Muscle layer of duodenum (tissue), 2 donors: ENCODE measurements at regions not wholly inside any gene's neighbourhood (a gene's known extent, or its start where the extent isn't known, plus 50 kb on each side); places are given as distances from the start of the nearest gene placed in this dataset.

Source experiments
- H3K27ac ChIP-seq: one replicate; pipeline ENCODE4 v1.7.0; 2013; ENCODE audit warnings: mild to moderate bottlenecking, low read length
- H3K27me3 ChIP-seq: one replicate; pipeline ENCODE4 v1.7.0; 2013; ENCODE audit warnings: low read depth, mild to moderate bottlenecking, control low read depth, low read length
- H3K36me3 ChIP-seq, 2 donors: one replicate each; pipeline ENCODE4 v1.7.0; 2013; ENCODE audit warnings: low read length in 2 of 2, control low read depth in 1 of 2, mild to moderate bottlenecking in 1 of 2; ENCODE audit not compliant: insufficient read depth in 2 of 2, control insufficient read depth in 1 of 2
- H3K4me1 ChIP-seq, 2 donors: one replicate each; pipeline ENCODE4 v1.7.0; 2013; ENCODE audit warnings: low read length in 2 of 2, mild to moderate bottlenecking in 2 of 2, control low read depth in 1 of 2, moderate library complexity in 1 of 2; ENCODE audit not compliant: insufficient read depth in 2 of 2, control insufficient read depth in 1 of 2
- H3K4me3 ChIP-seq, 2 donors: one replicate each; pipeline ENCODE4 v1.7.0; 2013; ENCODE audit warnings: low read length in 2 of 2, low read depth in 1 of 2, mild to moderate bottlenecking in 1 of 2
- H3K9me3 ChIP-seq, 2 donors: one replicate each; pipeline ENCODE4 v1.7.0; 2013; ENCODE audit warnings: low read length in 2 of 2, control low read depth in 1 of 2, mild to moderate bottlenecking in 1 of 2; ENCODE audit not compliant: control insufficient read depth in 1 of 2
- donor health status: healthy.

- no peaks in the 10 kb centered on the region for H3K36me3 ChIP-seq
- H3K9me3 ChIP-seq = peaks cover 0 to 4% of the 10 kb centered on the region in 2 donors
- no peak overlapping the region for H3K27ac ChIP-seq
- no peaks in the 10 kb centered on the region for H3K4me1 ChIP-seq
- H3K27me3 ChIP-seq = no peaks in the 10 kb centered on the region
- no peak overlapping the region for H3K4me3 ChIP-seq
Measured at GRCh38 chr10:9986786-9987185, 1030.9 kb upstream of the CELF2 start.

- Histone ChIP-seq H3K36me3 (no peaks in the 10 kb centered on the region), H3K4me3 (no peak overlapping the region), H3K4me1 (no peaks in the 10 kb centered on the region), H3K27ac (no peak overlapping the region), H3K27me3 (no peaks in the 10 kb centered on the region), H3K9me3 (peaks cover 0 to 4% of the 10 kb centered on the region in 2 donors)
Measured at GRCh38 chr10:9987197-9987596, 1030.5 kb upstream of the CELF2 start.

GRCh38 chr10:9992661-9993060, 1025.0 kb upstream of the CELF2 start:
- no peaks in the 10 kb centered on the region for H3K9me3 ChIP-seq
- H3K27me3 ChIP-seq = no peaks in the 10 kb centered on the region
- H3K27ac ChIP-seq = no peak overlapping the region

GRCh38 chr10:9994131-9994530, 1023.5 kb upstream of the CELF2 start:
- no peak overlapping the region for H3K27ac ChIP-seq
- no peaks in the 10 kb centered on the region for H3K27me3 ChIP-seq
- no peaks in the 10 kb centered on the region for H3K4me1 ChIP-seq
- no peak overlapping the region for H3K4me3 ChIP-seq
- H3K9me3 ChIP-seq = no peaks in the 10 kb centered on the region
- H3K36me3 ChIP-seq = no peaks in the 10 kb centered on the region

More at GRCh38 chr10:9992661-9993060, 1025.0 kb upstream of the CELF2 start:
- no peak overlapping the region for H3K4me3 ChIP-seq
- no peaks in the 10 kb centered on the region for H3K4me1 ChIP-seq
- no peaks in the 10 kb centered on the region for H3K36me3 ChIP-seq

- no peaks in the 10 kb centered on the region for H3K27me3 ChIP-seq
- H3K4me3 ChIP-seq = no peak overlapping the region
- no peaks in the 10 kb centered on the region for H3K9me3 ChIP-seq
- no peaks in the 10 kb centered on the region for H3K4me1 ChIP-seq
- H3K27ac ChIP-seq = no peak overlapping the region
- H3K36me3 ChIP-seq = no peaks in the 10 kb centered on the region
Measured at GRCh38 chr10:9999627-10000026, 1018.0 kb upstream of the CELF2 start.

GRCh38 chr10:10007957-10008356, 1009.7 kb upstream of the CELF2 start:
- H3K27ac ChIP-seq = no peak overlapping the region
- H3K27me3 ChIP-seq = no peaks in the 10 kb centered on the region
- no peaks in the 10 kb centered on the region for H3K9me3 ChIP-seq
- H3K4me1 ChIP-seq = no peaks in the 10 kb centered on the region
- no peaks in the 10 kb centered on the region for H3K36me3 ChIP-seq
- H3K4me3 ChIP-seq = no peak overlapping the region

- Histone ChIP-seq H3K4me1 (no peaks in the 10 kb centered on the region), H3K4me3 (no peak overlapping the region), H3K27me3 (no peaks in the 10 kb centered on the region), H3K27ac (no peak overlapping the region), H3K36me3 (no peaks in the 10 kb centered on the region), H3K9me3 (no peaks in the 10 kb centered on the region)
Measured at GRCh38 chr10:10010397-10010796, 1007.3 kb upstream of the CELF2 start.

GRCh38 chr10:10014846-10015245, 1002.8 kb upstream of the CELF2 start:
- Histone ChIP-seq H3K36me3 (no peaks in the 10 kb centered on the region), H3K4me3 (no peak overlapping the region), H3K27me3 (no peaks in the 10 kb centered on the region), H3K9me3 (no peaks in the 10 kb centered on the region), H3K4me1 (no peaks in the 10 kb centered on the region), H3K27ac (no peak overlapping the region)

- H3K4me3 ChIP-seq = no peak overlapping the region
- no peaks in the 10 kb centered on the region for H3K36me3 ChIP-seq
- no peaks in the 10 kb centered on the region for H3K27me3 ChIP-seq
- peaks cover 0 to 8% of the 10 kb centered on the region in 2 donors for H3K9me3 ChIP-seq
- H3K27ac ChIP-seq = no peak overlapping the region
- H3K4me1 ChIP-seq = no peaks in the 10 kb centered on the region
Measured at GRCh38 chr10:10017716-10018115, 1000.0 kb upstream of the CELF2 start.

- Histone ChIP-seq H3K4me3 (no peak overlapping the region), H3K36me3 (no peaks in the 10 kb centered on the region), H3K4me1 (no peaks in the 10 kb centered on the region), H3K27me3 (no peaks in the 10 kb centered on the region), H3K9me3 (peaks cover 0 to 8% of the 10 kb centered on the region in 2 donors), H3K27ac (no peak overlapping the region)
Measured at GRCh38 chr10:10020945-10021344, 996.7 kb upstream of the CELF2 start.

- no peaks in the 10 kb centered on the region for H3K36me3 ChIP-seq
- no peaks in the 10 kb centered on the region for H3K9me3 ChIP-seq
- H3K27me3 ChIP-seq = no peaks in the 10 kb centered on the region
- no peaks in the 10 kb centered on the region for H3K4me1 ChIP-seq
- no peak overlapping the region for H3K27ac ChIP-seq
- H3K4me3 ChIP-seq = no peak overlapping the region
Measured at GRCh38 chr10:10032991-10033390, 984.7 kb upstream of the CELF2 start.

GRCh38 chr10:10038348-10038747, 979.3 kb upstream of the CELF2 start:
- Histone ChIP-seq H3K9me3 (no peaks in the 10 kb centered on the region), H3K27ac (no peak overlapping the region), H3K4me1 (no peaks in the 10 kb centered on the region), H3K36me3 (no peaks in the 10 kb centered on the region), H3K4me3 (no peak overlapping the region), H3K27me3 (no peaks in the 10 kb centered on the region)
